ENCODE measurements at regions not wholly inside any gene's neighbourhood (a gene's known extent, or its start where the extent isn't known, plus 50 kb on each side); places are given as distances from the start of the nearest gene placed in this dataset.

- H3K9me3 ChIP-seq (ENCODE audit: low read depth) = no peaks in the 10 kb centered on the region
- no peaks in the 10 kb centered on the region for H3K27me3 ChIP-seq
- no peak for TF ChIP-seq CTCF (IDR thresholded peaks at IDR 0.05; ENCODE audit: low read depth, low read length)
- no peaks in the 10 kb centered on the region for H3K36me3 ChIP-seq
- no peaks in the 10 kb centered on the region for H3K4me1 ChIP-seq (ENCODE audit: low read depth)
- peak in 1 of 2 donors; percentile 42 for DNase-seq (ENCODE audit: low read depth in 1 of 2, low spot score in 1 of 2)
- H3K27ac ChIP-seq = no peak overlapping the region
- no peak overlapping the region for H3K4me3 ChIP-seq
These were observed 821.3 kb downstream of the USP25 start for GRCh38 chr21:16550917-16551741.

- Histone ChIP-seq H3K36me3 (no peaks in the 10 kb centered on the region), H3K4me3 (no peak overlapping the region), H3K9me3 (ENCODE audit: low read depth) (no peaks in the 10 kb centered on the region), H3K27ac (no peak overlapping the region), H3K27me3 (no peaks in the 10 kb centered on the region), H3K4me1 (ENCODE audit: low read depth) (no peaks in the 10 kb centered on the region)
- DNase-seq (ENCODE audit: low read depth in 1 of 2, low spot score in 1 of 2) = no peak
- no peak for TF ChIP-seq CTCF (IDR thresholded peaks at IDR 0.05; ENCODE audit: low read depth, low read length)
These were observed 823.1 kb downstream of the USP25 start for GRCh38 chr21:16552880-16553279.

- Histone ChIP-seq H3K27me3 (no peaks in the 10 kb centered on the region), H3K4me3 (no peak overlapping the region), H3K36me3 (no peaks in the 10 kb centered on the region), H3K9me3 (ENCODE audit: low read depth) (no peaks in the 10 kb centered on the region), H3K27ac (no peak overlapping the region), H3K4me1 (ENCODE audit: low read depth) (no peaks in the 10 kb centered on the region)
- peak in 1 of 2 donors; percentile 57 for DNase-seq (ENCODE audit: low read depth in 1 of 2, low spot score in 1 of 2)
- TF ChIP-seq CTCF (IDR thresholded peaks at IDR 0.05; ENCODE audit: low read depth, low read length) = no peak
These were observed 824.7 kb downstream of the USP25 start for GRCh38 chr21:16554503-16554902.

- no peak for DNase-seq (ENCODE audit: low read depth in 1 of 2, low spot score in 1 of 2)
- H3K27me3 ChIP-seq = no peaks in the 10 kb centered on the region
- no peak overlapping the region for H3K4me3 ChIP-seq
- TF ChIP-seq CTCF (IDR thresholded peaks at IDR 0.05; ENCODE audit: low read depth, low read length) = no peak
- no peaks in the 10 kb centered on the region for H3K36me3 ChIP-seq
- H3K27ac ChIP-seq = no peak overlapping the region
- H3K4me1 ChIP-seq (ENCODE audit: low read depth) = no peaks in the 10 kb centered on the region
- H3K9me3 ChIP-seq (ENCODE audit: low read depth) = no peaks in the 10 kb centered on the region
These were observed 833.3 kb downstream of the USP25 start for GRCh38 chr21:16563116-16563515.

GRCh38 chr21:16563795-16564194 is 834.0 kb downstream of the USP25 start:
- no peaks in the 10 kb centered on the region for H3K4me1 ChIP-seq (ENCODE audit: low read depth)
- H3K36me3 ChIP-seq = no peaks in the 10 kb centered on the region
- no peak overlapping the region for H3K27ac ChIP-seq
- peak; percentile 52 to 62 for DNase-seq (ENCODE audit: low read depth in 1 of 2, low spot score in 1 of 2)
- H3K27me3 ChIP-seq = no peaks in the 10 kb centered on the region
- no peaks in the 10 kb centered on the region for H3K9me3 ChIP-seq (ENCODE audit: low read depth)
- TF ChIP-seq CTCF (IDR thresholded peaks at IDR 0.05; ENCODE audit: low read depth, low read length) = no peak
- no peak overlapping the region for H3K4me3 ChIP-seq
